Right lobe of liver (tissue), 6 donors: ENCODE measurements at regions not wholly inside any gene's neighbourhood (a gene's known extent, or its start where the extent isn't known, plus 50 kb on each side); places are given as distances from the start of the nearest gene placed in this dataset.

Experiments
- ATAC-seq, 4 donors: fragments of 200-7000 bp; cut with Tn5 transposase; one replicate each; pipeline ENCODE4 v1.9.1; 2020; ENCODE audit warnings: mild to moderate bottlenecking in 4 of 4, moderate library complexity in 4 of 4
- DNase-seq, 3 donors: peaks; one replicate each; pipeline ENCODE4 v3.0.0-alpha.2; 2020
- H3K27ac ChIP-seq, 3 donors: fragments of 200-600 bp; one replicate each; pipeline ENCODE4 v1.8.0; 2022
- H3K27me3 ChIP-seq, 2 donors: fragments of 200-600 bp; one replicate each; pipeline ENCODE4 v1.8.0; 2022
- H3K36me3 ChIP-seq, 4 donors: fragments of 200-600 bp; sonication (generic) in 1 of 4; one replicate each; pipeline versions ENCODE4 v1.5.1 to v1.8.0; 2017 to 2022; ENCODE audit warnings: control low read depth in 1 of 4
- H3K4me1 ChIP-seq, 4 donors: fragments of 200-600 bp; sonication (generic) in 1 of 4; one replicate each; pipeline versions ENCODE4 v1.5.1 to v1.8.0; 2017 to 2022; ENCODE audit warnings: control low read depth in 1 of 4
- H3K4me3 ChIP-seq, 3 donors: fragments of 200-600 bp; one replicate each; pipeline ENCODE4 v1.8.0; 2022
- H3K9me3 ChIP-seq, 4 donors: fragments of 200-600 bp; sonication (generic) in 1 of 4; one replicate each; pipeline versions ENCODE4 v1.5.1 to v1.8.0; 2017 to 2022; ENCODE audit warnings: control low read depth in 1 of 4
- CTCF ChIP-seq, 4 donors: fragments of 200-600 bp in 3 of 4; fragments of 450-650 bp in 1 of 4; IDR thresholded peaks; one replicate each; pipeline versions ENCODE4 v1.5.1 to v1.8.0; 2016 to 2022; ENCODE audit warnings: antibody characterized with exemption in 4 of 4, mild to moderate bottlenecking in 2 of 4
- POLR2A ChIP-seq: fragments of 450-650 bp; IDR thresholded peaks from one replicate; pipeline ENCODE4 v1.6.1; 2017; ENCODE audit warnings: antibody characterized with exemption, mild to moderate bottlenecking
- WGBS: methylation state at CpG from one replicate; pipeline ENCODE4 v1.1.6; 2018; ENCODE audit warnings: low coverage, low lambda C conversion rate; ENCODE audit not compliant: insufficient coverage; ENCODE audit errors: missing lambda C conversion rate; 5-methylcytosine and 5-hydroxymethylcytosine counted together
- intact Hi-C, 2 donors: fragments of 100-400 bp; cut with DNase I; formaldehyde crosslinking; loops; one replicate each; pipeline versions ENCODE4 v1.11.2 to v1.14.1; 2022
- donor health status: DM: no; HTN: yes; CAD: no.
- donor health status: DM: no; HTN: no; CAD: no.
- donor health status: DM: no; HTN: no; CAD: no.
- donor health status: DM: no; HTN: yes; CAD: no.
- donor health status: DM: no; HTN: yes; CAD: no.

DNA sequence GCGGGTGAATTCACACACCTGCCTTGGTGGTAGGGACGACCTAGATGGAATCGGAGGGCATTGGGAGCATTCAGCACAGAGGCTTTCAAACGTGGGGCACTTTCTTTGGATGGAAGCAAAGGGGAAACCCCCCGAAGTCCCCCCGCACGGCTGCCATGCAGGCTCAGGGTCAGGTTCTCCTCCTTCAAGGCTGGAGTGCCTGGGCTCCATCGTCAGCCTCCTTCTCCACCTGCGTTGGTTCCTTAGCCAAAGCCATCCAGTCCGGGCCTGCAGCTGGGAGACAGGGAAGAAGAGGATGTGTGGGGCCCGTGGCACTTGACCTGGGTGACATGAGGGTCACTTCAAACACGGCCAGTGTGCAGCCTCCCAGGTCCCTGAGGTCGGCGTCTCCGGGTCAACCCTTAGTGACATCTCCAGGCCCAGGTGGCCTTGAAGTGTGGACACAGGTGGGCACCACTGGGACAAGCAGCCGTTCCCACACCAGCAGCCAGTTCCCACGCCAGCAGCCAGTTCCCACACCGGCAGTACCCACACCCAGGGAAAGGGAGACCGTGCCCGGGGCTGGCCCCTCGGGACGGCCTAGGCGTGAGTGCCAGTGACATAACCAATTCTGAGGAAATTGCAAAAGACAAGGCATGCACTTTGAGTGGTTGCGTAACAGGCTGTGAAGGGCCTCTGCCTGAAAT lies 116.0 kb downstream of the SOX1 start:
- H3K4me1 ChIP-seq: peaks cover 0 to 7% (median 0%) of the 10 kb centered on the region in 4 donors
- ATAC-seq (peak; percentile 75 to 89 (median 86)), DNase-seq (peak; percentile 55 to 77 (median 70))
- intact Hi-C loops: no loop called here
- H3K27me3 ChIP-seq: no peaks in the 10 kb centered on the region
- WGBS: 25% methylated on average over 1 of the region's 24 CpGs
- no peak overlapping the region for H3K4me3 ChIP-seq
- TF ChIP-seq POLR2A (no peak), CTCF (IDR thresholded peaks at IDR 0.05) (no peak)
- no peak overlapping the region for H3K27ac ChIP-seq
- H3K9me3 ChIP-seq: no peaks in the 10 kb centered on the region
- H3K36me3 ChIP-seq: no peaks in the 10 kb centered on the region

DNA sequence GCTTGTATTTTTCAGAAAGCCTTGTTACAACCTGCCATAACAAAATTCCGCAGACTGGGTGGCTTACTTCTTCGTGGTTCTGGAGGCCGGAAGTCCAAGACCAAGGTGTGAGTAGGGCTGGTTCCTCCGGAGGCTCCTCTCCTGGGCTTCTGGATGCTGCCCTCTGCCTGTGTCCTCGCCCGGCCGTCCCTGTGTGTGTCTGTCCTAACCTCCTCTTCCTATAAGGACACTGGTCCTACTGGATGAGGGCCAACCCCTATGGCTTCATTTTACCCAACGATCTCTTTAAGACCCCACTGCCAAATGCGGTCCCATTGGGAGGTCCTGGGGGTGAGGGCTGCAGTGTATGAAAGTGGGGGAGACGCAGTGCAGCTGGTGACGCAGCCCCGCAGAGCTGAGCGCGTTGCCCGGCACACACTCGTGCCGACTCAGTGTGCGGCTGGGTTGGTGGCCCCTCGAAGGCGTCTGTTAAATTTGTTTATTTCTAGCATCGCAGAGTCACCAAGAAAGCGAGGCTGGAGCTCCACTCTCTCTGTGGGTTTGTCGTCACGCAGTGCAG lies 116.7 kb downstream of the SOX1 start:
- ATAC-seq (peak in 2 of 4 donors; percentile 18 to 38), DNase-seq (no peak)
- Histone ChIP-seq H3K4me1 (peaks cover 0 to 7% (median 0%) of the 10 kb centered on the region in 4 donors), H3K27ac (no peak overlapping the region), H3K9me3 (no peaks in the 10 kb centered on the region), H3K27me3 (no peaks in the 10 kb centered on the region), H3K4me3 (no peak overlapping the region), H3K36me3 (no peaks in the 10 kb centered on the region)
- intact Hi-C loops: no loop called here
- TF ChIP-seq CTCF (IDR thresholded peaks at IDR 0.05): no peak
- TF ChIP-seq POLR2A: no peak
- 76% methylated on average over 13 of the region's 24 CpGs for WGBS

- H3K4me3 ChIP-seq: no peak overlapping the region
- H3K9me3 ChIP-seq: no peaks in the 10 kb centered on the region
- no peaks in the 10 kb centered on the region for H3K27me3 ChIP-seq
- H3K36me3 ChIP-seq: no peaks in the 10 kb centered on the region
- H3K4me1 ChIP-seq: peaks cover 0 to 7% (median 0%) of the 10 kb centered on the region in 4 donors
- no peak for TF ChIP-seq POLR2A
- no peak for TF ChIP-seq CTCF (IDR thresholded peaks at IDR 0.05)
- no peak overlapping the region for H3K27ac ChIP-seq
- intact Hi-C loops: no loop called here
- no peak for ATAC-seq
- 93% methylated on average over 3 of the region's 14 CpGs for WGBS
- DNase-seq: peak in 1 of 3 donors; percentile 29
These were observed 117.3 kb downstream of the SOX1 start for GRCh38 chr13:112184261-112184660.

- no peak overlapping the region for H3K4me3 ChIP-seq
- DNase-seq: peak in 1 of 3 donors; percentile 27
- H3K9me3 ChIP-seq: no peaks in the 10 kb centered on the region
- 56% methylated on average over 5 of the region's 15 CpGs for WGBS
- H3K27ac ChIP-seq: no peak overlapping the region
- no peaks in the 10 kb centered on the region for H3K27me3 ChIP-seq
- TF ChIP-seq CTCF (IDR thresholded peaks at IDR 0.05) (no peak), POLR2A (no peak)
- H3K36me3 ChIP-seq: no peaks in the 10 kb centered on the region
- no peak for ATAC-seq
- peaks cover 0 to 7% (median 0%) of the 10 kb centered on the region in 4 donors for H3K4me1 ChIP-seq
- intact Hi-C loops: no loop called here
These were observed 118.0 kb downstream of the SOX1 start for GRCh38 chr13:112184851-112185371.
